ENCODE measurements at regions not wholly inside any gene's neighbourhood (a gene's known extent, or its start where the extent isn't known, plus 50 kb on each side); places are given as distances from the start of the nearest gene placed in this dataset.

- H3K4me1 ChIP-seq (ENCODE audit: insufficient read depth, low read length): no peaks in the 10 kb centered on the region
- no peak overlapping the region for H3K4me3 Mint-ChIP-seq
- H3K9me3 Mint-ChIP-seq: no peaks in the 10 kb centered on the region
- no peak overlapping the region for H3K4me3 ChIP-seq (ENCODE audit: low read length in 2 of 2)
- no peaks in the 10 kb centered on the region for H3K36me3 ChIP-seq (ENCODE audit: insufficient read depth, low read length)
- H3K9me3 ChIP-seq (ENCODE audit: control insufficient read depth in 1 of 2, low read length in 2 of 2): no peaks in the 10 kb centered on the region
- intact Hi-C loops (cut with micrococcal nuclease): no loop called here
- H3K27ac Mint-ChIP-seq: no peak overlapping the region
- ChIA-PET CTCF (ENCODE audit: partially characterized antibody) (no interaction called here), POLR2A (ENCODE audit: partially characterized antibody) (no interaction called here)
- peaks cover 0 to 2% of the 10 kb centered on the region in 2 donors for H3K27me3 Mint-ChIP-seq
- DNase-seq: no peak
- H3K4me1 Mint-ChIP-seq: no peaks in the 10 kb centered on the region
- no peaks in the 10 kb centered on the region for H3K27me3 ChIP-seq (ENCODE audit: insufficient read depth, low read length)
- H3K27ac ChIP-seq (ENCODE audit: low read depth, low read length): no peak overlapping the region
- H3K36me3 Mint-ChIP-seq: no peaks in the 10 kb centered on the region
These were observed 552.9 kb downstream of the LTN1 start for GRCh38 chr21:28439788-28440187.

GRCh38 chr21:28439251-28439650, 553.4 kb downstream of the LTN1 start:
- no peaks in the 10 kb centered on the region for H3K27me3 ChIP-seq (ENCODE audit: insufficient read depth, low read length)
- POLR2A ChIA-PET (ENCODE audit: partially characterized antibody): no interaction called here
- Mint-ChIP-seq H3K36me3 (no peaks in the 10 kb centered on the region), H3K9me3 (no peaks in the 10 kb centered on the region), H3K27me3 (peaks cover 0 to 2% of the 10 kb centered on the region in 2 donors), H3K4me1 (no peaks in the 10 kb centered on the region), H3K27ac (no peak overlapping the region), H3K4me3 (no peak overlapping the region)
- H3K36me3 ChIP-seq (ENCODE audit: insufficient read depth, low read length): no peaks in the 10 kb centered on the region
- intact Hi-C loops (cut with micrococcal nuclease): no loop called here
- no peak overlapping the region for H3K27ac ChIP-seq (ENCODE audit: low read depth, low read length)
- no peaks in the 10 kb centered on the region for H3K9me3 ChIP-seq (ENCODE audit: control insufficient read depth in 1 of 2, low read length in 2 of 2)
- CTCF ChIA-PET (ENCODE audit: partially characterized antibody): no interaction called here
- no peak overlapping the region for H3K4me3 ChIP-seq (ENCODE audit: low read length in 2 of 2)
- no peak for DNase-seq
- no peaks in the 10 kb centered on the region for H3K4me1 ChIP-seq (ENCODE audit: insufficient read depth, low read length)

- no peaks in the 10 kb centered on the region for H3K27me3 ChIP-seq (ENCODE audit: insufficient read depth, low read length)
- Mint-ChIP-seq H3K27ac (no peak overlapping the region), H3K4me1 (no peaks in the 10 kb centered on the region), H3K27me3 (peaks cover 0 to 2% of the 10 kb centered on the region in 2 donors), H3K4me3 (no peak overlapping the region), H3K9me3 (no peaks in the 10 kb centered on the region), H3K36me3 (no peaks in the 10 kb centered on the region)
- intact Hi-C loops (cut with micrococcal nuclease): no loop called here
- DNase-seq: no peak
- CTCF ChIA-PET (ENCODE audit: partially characterized antibody): no interaction called here
- no peaks in the 10 kb centered on the region for H3K9me3 ChIP-seq (ENCODE audit: control insufficient read depth in 1 of 2, low read length in 2 of 2)
- POLR2A ChIA-PET (ENCODE audit: partially characterized antibody): no interaction called here
- H3K4me3 ChIP-seq (ENCODE audit: low read length in 2 of 2): no peak overlapping the region
- H3K36me3 ChIP-seq (ENCODE audit: insufficient read depth, low read length): no peaks in the 10 kb centered on the region
- H3K27ac ChIP-seq (ENCODE audit: low read depth, low read length): no peak overlapping the region
- no peaks in the 10 kb centered on the region for H3K4me1 ChIP-seq (ENCODE audit: insufficient read depth, low read length)
These were observed 555.6 kb downstream of the LTN1 start for GRCh38 chr21:28437061-28437460.

GRCh38 chr21:28436286-28436932, 556.3 kb downstream of the LTN1 start:
- H3K27ac ChIP-seq (ENCODE audit: low read depth, low read length): no peak overlapping the region
- H3K4me3 ChIP-seq (ENCODE audit: low read length in 2 of 2): no peak overlapping the region
- Mint-ChIP-seq H3K4me3 (no peak overlapping the region), H3K4me1 (no peaks in the 10 kb centered on the region), H3K27ac (no peak overlapping the region), H3K9me3 (no peaks in the 10 kb centered on the region), H3K27me3 (peaks cover 0 to 2% of the 10 kb centered on the region in 2 donors), H3K36me3 (no peaks in the 10 kb centered on the region)
- H3K36me3 ChIP-seq (ENCODE audit: insufficient read depth, low read length): no peaks in the 10 kb centered on the region
- ChIA-PET CTCF (ENCODE audit: partially characterized antibody) (no interaction called here), POLR2A (ENCODE audit: partially characterized antibody) (no interaction called here)
- intact Hi-C loops (cut with micrococcal nuclease): no loop called here
- no peaks in the 10 kb centered on the region for H3K27me3 ChIP-seq (ENCODE audit: insufficient read depth, low read length)
- no peaks in the 10 kb centered on the region for H3K9me3 ChIP-seq (ENCODE audit: control insufficient read depth in 1 of 2, low read length in 2 of 2)
- no peak for DNase-seq
- H3K4me1 ChIP-seq (ENCODE audit: insufficient read depth, low read length): no peaks in the 10 kb centered on the region

GRCh38 chr21:28431527-28432200, 561.0 kb downstream of the LTN1 start:
- POLR2A ChIA-PET (ENCODE audit: partially characterized antibody): no interaction called here
- DNase-seq: no peak
- Histone ChIP-seq H3K9me3 (ENCODE audit: control insufficient read depth in 1 of 2, low read length in 2 of 2) (no peaks in the 10 kb centered on the region), H3K27me3 (ENCODE audit: insufficient read depth, low read length) (no peaks in the 10 kb centered on the region), H3K36me3 (ENCODE audit: insufficient read depth, low read length) (no peaks in the 10 kb centered on the region), H3K27ac (ENCODE audit: low read depth, low read length) (no peak overlapping the region), H3K4me1 (ENCODE audit: insufficient read depth, low read length) (no peaks in the 10 kb centered on the region), H3K4me3 (ENCODE audit: low read length in 2 of 2) (no peak overlapping the region)
- H3K4me3 Mint-ChIP-seq: no peak overlapping the region
- no peaks in the 10 kb centered on the region for H3K36me3 Mint-ChIP-seq
- intact Hi-C loops (cut with micrococcal nuclease): no loop called here
- H3K27ac Mint-ChIP-seq: no peak overlapping the region
- no peaks in the 10 kb centered on the region for H3K4me1 Mint-ChIP-seq
- CTCF ChIA-PET (ENCODE audit: partially characterized antibody): no interaction called here
- no peaks in the 10 kb centered on the region for H3K9me3 Mint-ChIP-seq
- peaks cover 0 to 2% of the 10 kb centered on the region in 2 donors for H3K27me3 Mint-ChIP-seq

GRCh38 chr21:28431022-28431421, 561.7 kb downstream of the LTN1 start:
- H3K36me3 ChIP-seq (ENCODE audit: insufficient read depth, low read length): no peaks in the 10 kb centered on the region
- Mint-ChIP-seq H3K9me3 (no peaks in the 10 kb centered on the region), H3K27me3 (peaks cover 0 to 2% of the 10 kb centered on the region in 2 donors), H3K36me3 (no peaks in the 10 kb centered on the region), H3K4me3 (no peak overlapping the region), H3K27ac (no peak overlapping the region), H3K4me1 (no peaks in the 10 kb centered on the region)
- intact Hi-C loops (cut with micrococcal nuclease): no loop called here
- no peaks in the 10 kb centered on the region for H3K27me3 ChIP-seq (ENCODE audit: insufficient read depth, low read length)
- DNase-seq: no peak
- ChIA-PET CTCF (ENCODE audit: partially characterized antibody) (no interaction called here), POLR2A (ENCODE audit: partially characterized antibody) (no interaction called here)
- H3K4me1 ChIP-seq (ENCODE audit: insufficient read depth, low read length): no peaks in the 10 kb centered on the region
- no peak overlapping the region for H3K27ac ChIP-seq (ENCODE audit: low read depth, low read length)
- no peaks in the 10 kb centered on the region for H3K9me3 ChIP-seq (ENCODE audit: control insufficient read depth in 1 of 2, low read length in 2 of 2)
- no peak overlapping the region for H3K4me3 ChIP-seq (ENCODE audit: low read length in 2 of 2)

DNA sequence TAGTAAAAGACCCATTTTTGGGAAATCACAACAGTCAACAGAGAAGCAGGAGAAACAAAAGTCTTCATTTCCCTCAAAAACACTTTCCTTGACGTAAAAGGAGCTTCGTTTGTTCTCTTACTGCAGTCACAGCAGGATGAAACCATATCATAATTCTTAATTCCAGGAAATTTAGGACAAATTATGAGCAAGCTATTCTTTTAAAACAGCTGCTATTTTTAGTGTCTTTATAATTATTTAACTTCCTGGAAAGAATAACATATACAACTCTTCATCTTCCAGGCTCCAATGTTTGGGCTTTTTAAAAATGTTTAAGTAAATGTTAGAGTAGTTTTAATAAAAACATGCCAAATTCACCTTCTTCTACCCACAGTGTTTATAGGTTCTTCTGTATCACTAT, 563.5 kb downstream of the LTN1 start:
- H3K9me3 Mint-ChIP-seq: no peaks in the 10 kb centered on the region
- no peak overlapping the region for H3K4me3 Mint-ChIP-seq
- POLR2A ChIA-PET (ENCODE audit: partially characterized antibody): no interaction called here
- no peak overlapping the region for H3K27ac Mint-ChIP-seq
- no peak for DNase-seq
- CTCF ChIA-PET (ENCODE audit: partially characterized antibody): no interaction called here
- Histone ChIP-seq H3K27ac (ENCODE audit: low read depth, low read length) (no peak overlapping the region), H3K4me3 (ENCODE audit: low read length in 2 of 2) (no peak overlapping the region), H3K27me3 (ENCODE audit: insufficient read depth, low read length) (no peaks in the 10 kb centered on the region), H3K9me3 (ENCODE audit: control insufficient read depth in 1 of 2, low read length in 2 of 2) (no peaks in the 10 kb centered on the region), H3K36me3 (ENCODE audit: insufficient read depth, low read length) (no peaks in the 10 kb centered on the region), H3K4me1 (ENCODE audit: insufficient read depth, low read length) (no peaks in the 10 kb centered on the region)
- no peaks in the 10 kb centered on the region for H3K27me3 Mint-ChIP-seq
- H3K36me3 Mint-ChIP-seq: no peaks in the 10 kb centered on the region
- H3K4me1 Mint-ChIP-seq: no peaks in the 10 kb centered on the region
- intact Hi-C loops (cut with micrococcal nuclease): no loop called here

Data from CD4-positive, alpha-beta memory T cell (primary cell).